ENCODE measurements at regions not wholly inside any gene's neighbourhood (a gene's known extent, or its start where the extent isn't known, plus 50 kb on each side); places are given as distances from the start of the nearest gene placed in this dataset.

- TF ChIP-seq IRF3 (IDR thresholded peaks at IDR 0.05; ENCODE audit: low read depth, low read length) = no peak
- no peak for TF ChIP-seq FOSL2 (IDR thresholded peaks at IDR 0.05; ENCODE audit: borderline replicate concordance, low read depth)
- TF ChIP-seq NRF1 (IDR thresholded peaks at IDR 0.05; ENCODE audit: low read depth, low read length) = no peak
- no peak for TF ChIP-seq YY1 (IDR thresholded peaks at IDR 0.05; ENCODE audit: low read depth)
- no peak for TF ChIP-seq ZBTB33 (IDR thresholded peaks at IDR 0.05; ENCODE audit: borderline replicate concordance, low read depth)
Observed at GRCh38 chr5:30839956-30840355, 353.5 kb upstream of the CDH6 start (continued).

GRCh38 chr5:30838936-30839496, 354.5 kb upstream of the CDH6 start:
- no peak overlapping the region for H2AFZ ChIP-seq (ENCODE audit: low read depth)
- no peaks in the 10 kb centered on the region for H3K27me3 ChIP-seq (ENCODE audit: insufficient read depth)
- no peaks in the 10 kb centered on the region for H3K36me3 ChIP-seq (replicated peaks in 1 of 2; ENCODE audit: control insufficient read depth in 1 of 2, insufficient read depth in 2 of 2, low read length in 1 of 2)
- ChIA-PET POLR2A (no interaction called here), CTCF (no interaction called here)
- H3K9me2 ChIP-seq = no peaks in the 10 kb centered on the region
- H4K20me1 ChIP-seq (ENCODE audit: insufficient read depth) = no peaks in the 10 kb centered on the region
- DNase-seq = no peak
- no peaks in the 10 kb centered on the region for H3K79me2 ChIP-seq (ENCODE audit: insufficient read depth)
- no peaks in the 10 kb centered on the region for H3K9me3 ChIP-seq
- H3F3A ChIP-seq (replicated peaks; ENCODE audit: insufficient read depth) = no peaks in the 10 kb centered on the region
- no peak overlapping the region for H3K4me2 ChIP-seq
- no peak overlapping the region for H3K4me3 ChIP-seq (ENCODE audit: low read depth in 2 of 2, low read length in 1 of 2)
- 12% methylated on average over 3 of the region's 3 CpGs for WGBS (ENCODE audit: low lambda C conversion rate)
- TF ChIP-seq YY1 (IDR thresholded peaks at IDR 0.05; ENCODE audit: low read depth) = no peak
- TF ChIP-seq CTCF (IDR thresholded peaks at IDR 0.05) = no peak
- no peak for TF ChIP-seq GABPA (IDR thresholded peaks at IDR 0.05; ENCODE audit: low read depth)
- TF ChIP-seq ZBTB33 (IDR thresholded peaks at IDR 0.05; ENCODE audit: borderline replicate concordance, low read depth) = no peak
- no peak for TF ChIP-seq MAX (IDR thresholded peaks at IDR 0.05; ENCODE audit: low read depth)
- TF ChIP-seq FOXJ3 (CRISPR knock-in tag; IDR thresholded peaks at IDR 0.05) = no peak
- TF ChIP-seq FOSL2 (IDR thresholded peaks at IDR 0.05; ENCODE audit: borderline replicate concordance, low read depth) = no peak
- H3K4me1 ChIP-seq (ENCODE audit: control insufficient read depth in 1 of 2, insufficient read depth in 2 of 2, low read depth in 1 of 2, low read length in 1 of 2) = no peaks in the 10 kb centered on the region
- H3K9ac ChIP-seq = no peak overlapping the region
- H3K27ac ChIP-seq (ENCODE audit: low read depth in 2 of 2, low read length in 1 of 2) = no peak overlapping the region

All from SK-N-SH (cell line).